HG02571 (cell line): ENCODE measurements at regions not wholly inside any gene's neighbourhood (a gene's known extent, or its start where the extent isn't known, plus 50 kb on each side); places are given as distances from the start of the nearest gene placed in this dataset.

Source experiments
- ATAC-seq: cut with Tn5 transposase; IDR thresholded peaks from one replicate; pipeline ENCODE4 v1.9.1; 2021; ENCODE audit warnings: mild to moderate bottlenecking, moderate library complexity; ENCODE audit not compliant: unreplicated experiment

DNA sequence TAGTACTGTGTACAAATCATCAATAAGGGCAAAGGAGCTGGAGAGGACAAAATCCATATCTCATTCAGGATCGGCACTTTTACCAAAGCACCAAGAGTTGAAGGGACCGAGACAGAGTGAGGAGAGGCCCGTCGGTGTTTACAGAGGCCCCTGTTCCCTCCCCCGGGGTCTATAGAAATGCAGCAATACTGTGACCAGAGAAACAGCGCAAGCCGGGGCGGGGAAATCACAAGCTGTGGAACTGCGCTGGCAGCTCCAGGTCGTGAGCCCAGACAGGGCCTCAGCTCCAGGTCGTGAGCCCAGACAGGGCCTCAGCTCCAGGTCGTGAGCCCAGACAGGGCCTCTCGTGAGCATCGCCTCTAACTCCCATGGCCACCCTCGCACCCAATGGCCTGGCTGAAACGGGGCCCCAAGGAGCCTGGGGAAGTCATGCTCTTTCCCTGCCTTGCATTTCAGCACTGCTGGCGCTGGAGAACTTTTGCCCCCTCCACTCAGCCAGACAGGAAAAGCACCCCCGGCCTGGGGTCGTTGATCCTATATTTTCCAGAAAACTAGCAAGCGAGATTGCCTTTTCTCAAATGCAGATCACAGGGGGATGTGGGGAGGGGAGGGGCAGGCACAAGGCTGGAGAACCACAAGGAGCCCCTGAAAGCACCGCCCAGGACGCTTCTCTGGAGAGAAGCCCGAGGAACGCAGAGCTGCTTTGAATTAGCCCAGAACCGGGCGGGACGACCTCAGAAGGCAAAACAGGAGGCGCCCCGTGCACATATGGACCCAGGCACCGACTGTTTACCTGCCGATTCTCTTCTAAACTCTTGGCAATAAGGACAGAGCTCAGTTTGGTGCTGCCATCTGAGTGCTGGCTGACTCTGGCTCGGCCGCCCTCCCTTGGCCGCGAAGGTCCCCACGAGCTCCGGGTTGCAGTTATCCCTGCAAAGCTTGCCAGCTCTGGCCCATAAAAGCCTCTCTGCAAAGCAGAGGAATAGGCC is 223.7 kb downstream of the ACKR3 start:
- ATAC-seq, result no peak

DNA sequence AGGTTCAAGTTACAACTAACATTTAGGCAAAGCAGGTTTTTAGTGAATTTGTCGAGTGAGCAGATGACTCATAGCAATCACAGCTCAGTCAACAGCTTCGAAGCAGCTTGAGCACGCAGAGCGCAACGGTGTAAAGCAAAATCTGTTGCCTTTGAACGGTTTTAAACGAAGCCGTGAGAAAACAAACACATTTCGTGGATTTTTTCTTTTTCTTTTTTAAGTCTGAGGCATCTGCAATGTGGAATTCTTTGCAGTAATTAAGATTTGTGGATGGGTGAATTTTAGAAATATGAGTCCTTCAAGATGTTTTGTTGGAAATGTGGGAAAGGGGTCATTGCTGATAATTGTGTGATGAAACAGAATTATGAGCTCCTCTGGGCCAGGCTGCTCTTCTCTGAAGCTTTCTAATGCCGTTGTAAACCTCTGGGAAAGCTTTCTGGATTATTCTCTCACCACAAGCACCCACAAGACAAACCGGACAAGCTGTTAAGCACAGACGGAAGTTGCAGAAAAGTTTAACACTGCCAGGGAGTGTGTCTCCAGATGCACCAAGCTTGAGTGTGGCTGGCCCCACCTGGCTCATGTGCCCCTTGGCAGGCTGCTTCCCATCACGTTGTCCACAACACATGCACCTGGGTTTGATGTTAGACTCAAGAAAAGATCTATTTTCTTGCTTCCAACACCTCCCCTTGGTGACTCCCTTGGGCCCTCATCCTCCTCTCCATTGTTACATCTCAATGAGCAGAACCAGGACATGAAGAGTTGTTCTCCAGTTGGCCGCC is 224.7 kb downstream of the ACKR3 start:
- ATAC-seq, result no peak

- no peak for ATAC-seq
Observed at GRCh38 chr2:236795169-236795860, 225.7 kb downstream of the ACKR3 start.

GRCh38 chr2:236795861-236796219 is 226.2 kb downstream of the ACKR3 start:
- no peak for ATAC-seq

GRCh38 chr2:236796236-236796635 is 226.6 kb downstream of the ACKR3 start:
- no peak for ATAC-seq

- no peak for ATAC-seq
Observed at GRCh38 chr2:236797411-236797810, 227.8 kb downstream of the ACKR3 start.

DNA sequence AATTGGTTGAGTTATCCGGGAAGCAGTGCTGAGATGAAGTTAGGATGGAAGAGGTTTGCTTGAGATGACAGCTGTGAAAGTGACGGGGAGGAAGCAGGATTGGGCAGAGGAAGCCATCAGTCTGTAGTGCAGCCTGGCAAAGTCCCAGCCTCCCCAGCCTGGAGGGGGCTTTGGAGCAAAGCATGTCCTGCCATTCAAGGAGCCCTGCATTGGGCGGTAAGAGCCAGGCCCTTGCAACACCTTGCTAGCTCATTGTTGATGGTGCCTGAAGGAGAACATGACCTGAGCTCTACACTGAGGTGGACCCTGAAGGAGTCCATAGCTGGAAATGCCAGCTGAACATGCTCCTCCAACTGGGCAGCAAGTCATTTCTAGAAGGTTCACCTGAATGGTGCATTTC is 228.9 kb downstream of the ACKR3 start:
- no peak for ATAC-seq

GRCh38 chr2:236799391-236800026 is 229.9 kb downstream of the ACKR3 start:
- ATAC-seq, result no peak

DNA sequence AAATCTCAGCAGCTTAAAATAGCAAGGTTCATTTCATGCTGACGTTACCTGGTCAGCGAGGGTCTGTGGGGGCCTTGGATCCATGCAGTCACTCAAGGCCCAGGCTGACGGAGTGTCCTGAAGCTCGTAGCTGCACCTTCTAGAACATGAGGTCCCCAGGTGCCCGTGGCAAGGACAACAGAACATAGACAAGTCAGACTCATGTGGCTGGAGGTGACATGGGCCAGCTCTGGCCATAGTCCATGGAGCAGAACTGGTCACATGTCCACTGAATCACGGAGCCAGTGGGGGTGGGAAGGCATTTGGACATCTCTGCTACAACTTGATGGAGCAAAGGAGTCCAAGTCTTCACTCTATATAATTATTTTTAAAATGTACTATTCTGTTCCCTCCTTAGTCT is 233.2 kb downstream of the ACKR3 start:
- no peak for ATAC-seq

DNA sequence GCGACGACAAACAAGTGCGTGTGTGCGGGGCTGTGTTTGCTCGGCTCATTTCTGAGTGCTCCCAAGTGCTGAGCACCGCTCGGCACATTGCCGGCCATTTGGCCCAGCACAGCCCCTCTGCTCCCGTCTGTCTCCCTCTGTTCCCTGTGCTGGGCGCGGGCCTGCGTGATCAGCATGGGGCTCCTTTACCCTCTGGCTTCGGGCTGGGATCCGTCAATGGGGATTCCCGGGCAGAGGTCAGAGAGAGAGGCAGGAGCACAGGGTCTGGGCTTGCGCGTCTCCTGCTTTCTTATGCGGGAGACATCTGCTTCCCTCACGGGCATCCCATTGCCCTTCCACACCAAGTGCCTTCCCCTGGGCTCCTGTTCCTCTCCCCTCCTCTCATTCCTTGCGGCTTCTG is 234.0 kb downstream of the ACKR3 start:
- no peak for ATAC-seq

- ATAC-seq, result no peak
Observed at GRCh38 chr2:236805800-236806531, 236.3 kb downstream of the ACKR3 start.

- ATAC-seq, result no peak
Observed at GRCh38 chr2:236809716-236810115, 240.1 kb downstream of the ACKR3 start.

DNA sequence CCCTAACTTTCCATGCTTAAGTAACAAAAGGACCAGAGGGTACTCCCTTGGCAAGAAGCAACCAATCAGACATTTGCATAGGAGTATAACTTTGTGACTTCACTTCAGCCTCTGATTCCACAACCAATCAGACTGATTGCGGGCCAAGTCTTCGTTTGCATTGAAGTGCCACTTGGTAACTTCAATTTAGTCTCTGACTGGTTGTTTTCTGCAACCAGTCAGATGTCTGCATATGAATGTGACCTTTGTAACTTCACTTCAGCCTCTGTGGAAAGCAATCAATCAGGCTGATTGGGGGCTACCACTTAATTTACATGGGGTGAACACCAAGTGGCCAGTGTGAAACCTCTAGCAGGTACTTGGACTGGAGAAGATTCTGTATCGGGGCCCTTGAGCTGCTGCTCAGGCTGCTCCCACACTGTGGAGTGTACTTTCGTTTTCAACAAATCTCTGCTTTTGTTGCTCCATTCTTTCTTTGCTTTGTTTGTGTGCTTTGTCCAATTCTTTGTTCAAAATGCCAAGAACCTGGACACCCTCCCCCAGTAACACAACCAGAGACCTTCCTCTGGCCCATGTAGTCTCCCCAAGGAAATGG is 241.5 kb downstream of the ACKR3 start:
- ATAC-seq, result no peak

DNA sequence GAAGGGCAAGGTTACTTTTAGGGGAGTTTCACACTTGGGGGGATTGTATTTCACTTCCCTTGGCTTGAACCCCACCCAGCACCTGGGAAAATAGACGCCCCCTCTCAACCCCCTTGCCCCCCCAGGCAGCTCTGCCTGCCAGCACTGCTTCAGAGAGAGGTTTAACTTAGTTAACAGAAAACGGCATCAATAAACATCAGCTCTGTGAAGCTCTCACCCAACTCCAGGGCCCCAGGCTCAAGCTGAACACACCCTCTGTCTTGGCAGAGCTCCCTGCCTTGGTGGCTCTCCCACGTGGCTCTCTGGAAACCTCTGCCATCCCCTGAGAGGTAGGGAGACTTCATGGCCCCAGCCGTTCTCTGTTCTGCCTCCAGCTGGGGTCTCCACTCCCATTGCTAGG is 244.1 kb downstream of the ACKR3 start:
- ATAC-seq, result no peak

DNA sequence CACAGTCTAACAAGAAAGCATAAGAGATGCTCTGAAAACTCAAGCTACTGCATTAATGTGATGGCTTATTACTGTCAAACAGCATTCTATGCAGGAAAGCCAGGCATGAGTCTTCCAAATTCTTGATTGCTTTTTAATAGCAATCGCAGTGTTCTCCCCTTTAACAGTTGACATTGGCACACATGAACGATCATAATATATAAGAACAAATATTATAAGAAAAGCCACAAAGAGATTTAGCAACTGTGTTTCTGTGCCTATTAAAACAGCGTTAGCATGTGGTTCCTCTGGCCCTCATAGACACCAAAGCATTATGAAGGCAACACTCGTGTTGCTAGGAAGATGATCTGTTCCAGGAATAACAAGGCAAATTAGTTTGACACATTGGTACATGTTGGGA is 245.0 kb downstream of the ACKR3 start:
- no peak for ATAC-seq

DNA sequence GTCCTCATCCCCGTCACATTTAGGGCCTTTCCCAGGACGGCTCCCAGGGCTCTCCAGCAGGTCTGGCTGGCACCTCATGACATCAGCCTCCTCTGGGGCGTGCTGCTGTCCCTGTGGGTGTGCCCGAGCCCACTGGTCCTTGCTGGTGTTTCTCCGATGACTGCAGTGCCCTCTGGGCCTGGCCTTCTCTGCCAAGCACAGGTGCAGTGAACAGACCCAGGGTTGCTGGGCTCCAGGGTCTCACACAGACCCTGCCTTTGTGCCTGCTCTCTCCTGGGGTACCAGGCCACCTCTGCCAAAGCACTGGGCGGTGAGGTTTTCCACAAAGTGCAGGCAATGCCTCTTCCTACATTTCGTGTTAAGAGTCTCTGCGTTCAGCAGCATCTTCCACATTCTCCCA is 246.1 kb downstream of the ACKR3 start:
- no peak for ATAC-seq

DNA sequence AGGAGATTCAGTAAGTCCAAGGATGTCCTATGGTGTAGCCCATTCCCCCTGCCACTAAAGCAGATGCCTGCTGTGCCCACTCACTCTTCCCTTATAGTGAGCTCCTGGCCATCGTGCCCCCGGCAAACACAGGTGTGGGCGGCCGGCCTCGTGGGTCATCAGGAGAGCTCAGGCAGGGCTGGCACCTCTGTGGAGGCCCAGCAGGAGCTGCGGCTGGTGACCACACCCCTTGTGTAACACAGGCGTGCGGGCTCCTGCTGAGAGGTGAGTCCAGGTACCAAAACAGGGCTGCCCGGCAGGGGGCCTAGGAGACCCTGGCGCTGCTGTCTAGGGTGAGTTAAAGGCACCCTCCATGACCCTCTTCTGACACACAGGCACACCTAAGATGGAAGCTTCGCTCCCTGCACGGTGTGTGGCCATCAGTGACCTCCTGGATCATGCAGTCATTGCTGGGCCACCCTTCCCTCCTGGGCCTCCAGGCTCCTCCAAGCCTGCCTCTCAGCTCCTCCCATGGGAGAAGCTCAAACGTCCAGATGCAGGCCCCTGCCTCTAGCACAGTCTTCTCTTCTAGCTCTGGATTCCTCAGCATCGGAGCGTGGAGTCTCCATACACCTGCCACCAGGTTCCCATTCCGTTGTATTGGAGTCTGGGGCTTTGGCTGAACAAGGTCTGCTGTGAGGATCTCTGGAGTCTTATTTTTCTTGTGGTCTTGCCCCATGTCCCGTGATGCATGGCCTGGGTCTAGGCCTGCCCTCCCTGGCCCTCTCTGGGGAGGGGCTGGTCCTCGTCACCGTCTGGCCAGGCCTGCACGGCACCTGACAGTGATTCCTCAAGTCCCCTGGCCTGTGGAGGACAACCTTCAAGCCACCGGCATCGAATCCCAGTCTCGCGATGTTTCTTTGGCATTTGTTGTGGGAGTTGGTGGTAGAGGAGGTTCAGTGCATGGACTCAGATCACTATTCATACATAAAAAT is 246.9 kb downstream of the ACKR3 start:
- ATAC-seq, result no peak

GRCh38 chr2:236818281-236819045 is 248.8 kb downstream of the ACKR3 start:
- no peak for ATAC-seq
